Suprapubic skin (tissue), 4 donors: ENCODE measurements at regions not wholly inside any gene's neighbourhood (a gene's known extent, or its start where the extent isn't known, plus 50 kb on each side); places are given as distances from the start of the nearest gene placed in this dataset.
"Not testable (repeated sequence)": the region's sequence is repeated elsewhere in the genome, so short reads cannot be mapped to it uniquely, and the experiment has no call there.

ENCODE experiments used
- POLR2A ChIP-seq, 2 donors: fragments of 450-650 bp; IDR thresholded peaks; one replicate each; pipeline ENCODE4 v1.6.1; 2017; ENCODE audit warnings: antibody characterized with exemption in 2 of 2, mild to moderate bottlenecking in 2 of 2, moderate library complexity in 2 of 2
- POLR2AphosphoS5 ChIP-seq, 3 donors: sonication (generic); formaldehyde crosslinking; IDR thresholded peaks; one replicate each; pipeline ENCODE4 v1.6.1; 2017; ENCODE audit warnings: antibody characterized with exemption in 3 of 3

GRCh38 chr15:85264614-85265190 is 115.7 kb upstream of the AKAP13 start:
- not testable (repeated sequence) for TF ChIP-seq POLR2A, POLR2AphosphoS5 (IDR thresholded peaks at IDR 0.05)
